HFFc6 (cell line): ENCODE measurements at regions not wholly inside any gene's neighbourhood (a gene's known extent, or its start where the extent isn't known, plus 50 kb on each side); places are given as distances from the start of the nearest gene placed in this dataset.
A peak's percentile ranks its signal among the peaks of the same experiment; 100 is the strongest.

Experiments used
- DNase-seq: peaks from one replicate; pipeline ENCODE4 v3.0.0-alpha.2; 2018
- H3K27ac Mint-ChIP-seq: 2 replicates; pipeline ENCODE4 v1.8.0; 2020; ENCODE audit warnings: mild to moderate bottlenecking, mixed read lengths
- H3K27me3 Mint-ChIP-seq: 2 replicates; pipeline ENCODE4 v1.8.0; 2021; ENCODE audit warnings: mild to moderate bottlenecking, moderate library complexity, mixed read lengths; ENCODE audit not compliant: insufficient read depth
- H3K36me3 Mint-ChIP-seq: 2 replicates; pipeline ENCODE4 v1.8.0; 2021; ENCODE audit warnings: low read depth, mixed read lengths
- H3K4me1 Mint-ChIP-seq: 2 replicates; pipeline ENCODE4 v1.8.0; 2020; ENCODE audit warnings: low read depth, mixed read lengths
- H3K4me3 Mint-ChIP-seq: 2 replicates; pipeline ENCODE4 v1.8.0; 2020; ENCODE audit warnings: mild to moderate bottlenecking, moderate library complexity, mixed read lengths
- H3K9me3 Mint-ChIP-seq: 2 replicates; pipeline ENCODE4 v1.8.0; 2020; ENCODE audit warnings: mild to moderate bottlenecking, mixed read lengths
- CTCF ChIP-seq: fragments of 200-600 bp; sonication (generic); IDR thresholded peaks from 2 replicates; pipeline ENCODE4 v1.5.0; 2021; ENCODE audit warnings: antibody characterized with exemption, mild to moderate bottlenecking

GRCh38 chr6:163951326-163951725 lies 536.8 kb downstream of the QKI start:
- Mint-ChIP-seq H3K27ac (no peak overlapping the region), H3K36me3 (no peaks in the 10 kb centered on the region), H3K9me3 (peaks cover 4% of the 10 kb centered on the region; the same call in 1 of the 2 replicates), H3K4me1 (peaks cover 24% of the 10 kb centered on the region), H3K27me3 (peaks cover 7% of the 10 kb centered on the region), H3K4me3 (no peak overlapping the region)
- no peak for DNase-seq
- TF ChIP-seq CTCF, result no peak

GRCh38 chr6:163950159-163950558 lies 535.6 kb downstream of the QKI start:
- H3K4me3 Mint-ChIP-seq, result no peak overlapping the region
- no peak overlapping the region for H3K27ac Mint-ChIP-seq
- no peaks in the 10 kb centered on the region for H3K36me3 Mint-ChIP-seq
- DNase-seq, result no peak
- H3K27me3 Mint-ChIP-seq, result peaks cover 9% of the 10 kb centered on the region
- H3K4me1 Mint-ChIP-seq, result peaks cover 13% of the 10 kb centered on the region
- H3K9me3 Mint-ChIP-seq, result peaks cover 4% of the 10 kb centered on the region; the same call in 1 of the 2 replicates
- TF ChIP-seq CTCF, result no peak

- Mint-ChIP-seq H3K4me3 (no peak overlapping the region), H3K4me1 (peaks cover 5% of the 10 kb centered on the region), H3K27ac (no peak overlapping the region), H3K9me3 (no peaks in the 10 kb centered on the region; the same call in 1 of the 2 replicates), H3K36me3 (no peaks in the 10 kb centered on the region), H3K27me3 (peaks cover 9% of the 10 kb centered on the region)
- DNase-seq, result no peak
- no peak for TF ChIP-seq CTCF
These were observed 534.9 kb downstream of the QKI start for GRCh38 chr6:163949431-163949830.

- peaks cover 7% of the 10 kb centered on the region; the same call in 1 of the 2 replicates for H3K4me1 Mint-ChIP-seq
- H3K4me3 Mint-ChIP-seq, result no peak overlapping the region
- H3K27me3 Mint-ChIP-seq, result peaks cover 12% of the 10 kb centered on the region
These were observed 533.7 kb downstream of the QKI start for GRCh38 chr6:163948250-163948649.

GRCh38 chr6:163947276-163947675 lies 532.8 kb downstream of the QKI start:
- DNase-seq, result no peak
- Mint-ChIP-seq H3K9me3 (no peaks in the 10 kb centered on the region; the same call in 1 of the 2 replicates), H3K4me1 (peaks cover 7% of the 10 kb centered on the region; the same call in 1 of the 2 replicates), H3K27ac (no peak overlapping the region), H3K4me3 (no peak overlapping the region), H3K36me3 (no peaks in the 10 kb centered on the region), H3K27me3 (peaks cover 12% of the 10 kb centered on the region)
- TF ChIP-seq CTCF, result no peak

More at GRCh38 chr6:163948250-163948649, 533.7 kb downstream of the QKI start:
- no peak for TF ChIP-seq CTCF
- no peak overlapping the region for H3K27ac Mint-ChIP-seq
- DNase-seq, result no peak
- no peaks in the 10 kb centered on the region for H3K36me3 Mint-ChIP-seq
- no peaks in the 10 kb centered on the region; the same call in 1 of the 2 replicates for H3K9me3 Mint-ChIP-seq

- no peaks in the 10 kb centered on the region; the same call in 1 of the 2 replicates for H3K9me3 Mint-ChIP-seq
- H3K4me3 Mint-ChIP-seq, result peak overlapping the region; percentile 40; the same call in 1 of the 2 replicates
- peaks cover 10% of the 10 kb centered on the region for H3K27me3 Mint-ChIP-seq
These were observed 531.9 kb downstream of the QKI start for GRCh38 chr6:163946437-163946836.

More at GRCh38 chr6:163946437-163946836, 531.9 kb downstream of the QKI start:
- no peak for TF ChIP-seq CTCF
- H3K36me3 Mint-ChIP-seq, result no peaks in the 10 kb centered on the region
- H3K4me1 Mint-ChIP-seq, result peaks cover 7% of the 10 kb centered on the region; the same call in 1 of the 2 replicates
- no peak overlapping the region for H3K27ac Mint-ChIP-seq
- DNase-seq, result no peak
